K562 (cell line): ENCODE measurements at regions not wholly inside any gene's neighbourhood (a gene's known extent, or its start where the extent isn't known, plus 50 kb on each side); places are given as distances from the start of the nearest gene placed in this dataset.

Experiments used
- ATAC-seq: fragments of 200-7000 bp; cut with Tn5 transposase; 3 replicates; pipeline ENCODE4 v1.9.1; 2020; ENCODE audit warnings: moderate library complexity
- BruUV-seq: library from RNA; stranded (reverse); fragments of 400-500 nt; replicated peaks from 2 replicates; lab custom pipeline; 2021; lab: Mats Ljungman, UMichigan
- CTCF ChIA-PET: fragments of 300-600 bp; formaldehyde crosslinking; extraction: SDS; loops from one replicate; lab custom pipeline; 2021; ENCODE audit warnings: low intra/inter-chr PET ratio; lab: Yijun Ruan, JAX
- POLR2A ChIA-PET: fragments of 300-600, 350-650 bp; sonication (Branson Sonifier 250); formaldehyde crosslinking; extraction: SDS; loops from one replicate; lab custom pipeline; 2021; ENCODE audit warnings: antibody characterized with exemption, inconsistent platforms; lab: Yijun Ruan, JAX
- DNase-seq, 4 experiments: peaks; one replicate each; pipeline versions ENCODE4 v3.0.0 to v3.0.0-alpha.2; 2011 to 2018; ENCODE audit warnings: low spot score in 3 of 4, mixed read lengths in 3 of 4; ENCODE audit errors: extremely low read depth in 1 of 4
- FAIRE-seq: peaks from 2 replicates; lab custom pipeline; 2011; peaks lifted over from hg19 to GRCh38; lab: Jason Lieb, UNC
- H2AFZ ChIP-seq: 2 replicates; pipeline ENCODE4 v1.6.0; 2011; ENCODE audit warnings: low read depth, low read length, control low read depth, inconsistent platforms
- H3K27ac ChIP-seq: fragments of 200-600 bp; 3 replicates; pipeline ENCODE4 v1.8.0; 2011; ENCODE audit warnings: low read depth, mild to moderate bottlenecking, control low read depth, inconsistent platforms, low read length, moderate library complexity, mixed read lengths; ENCODE audit errors: extremely low read depth
- H3K27me3 ChIP-seq, 2 experiments: fragments of 300-600 bp in 1 of 2; 2 replicates in 1 of 2; 3 replicates in 1 of 2; pipeline versions ENCODE4 v1.6.0 to v1.8.0; 2011; ENCODE audit warnings: inconsistent platforms in 2 of 2, low read length in 2 of 2, mild to moderate bottlenecking in 1 of 2, mixed read lengths in 1 of 2, moderate library complexity in 1 of 2; ENCODE audit not compliant: control insufficient read depth in 2 of 2, insufficient read depth in 2 of 2
- H3K36me3 ChIP-seq: fragments of 300-600 bp; 3 replicates; pipeline ENCODE4 v1.8.0; 2011; ENCODE audit warnings: mild to moderate bottlenecking, low read length, inconsistent platforms; ENCODE audit not compliant: control insufficient read depth, insufficient read depth
- H3K4me1 ChIP-seq, 2 experiments: fragments of 200-600 bp in 1 of 2; replicated peaks in 1 of 2; 2 replicates in 1 of 2; 3 replicates in 1 of 2; pipeline versions ENCODE4 v1.5.1 to v1.8.0; 2011; ENCODE audit warnings: inconsistent platforms in 2 of 2, low read length in 2 of 2, mild to moderate bottlenecking in 1 of 2, mixed read lengths in 1 of 2, moderate library complexity in 1 of 2; ENCODE audit not compliant: control insufficient read depth in 2 of 2, insufficient read depth in 2 of 2
- H3K4me2 ChIP-seq: 2 replicates; pipeline ENCODE4 v1.6.1; 2011; ENCODE audit warnings: low read length, control low read depth, inconsistent platforms, mixed read lengths; ENCODE audit not compliant: insufficient read depth
- H3K4me3 ChIP-seq: fragments of 200-600 bp; sonication (generic), shearing (Covaris generic); 2 replicates; pipeline ENCODE4 v1.5.1; 2016; ENCODE audit warnings: control low read depth, inconsistent platforms
- H3K79me2 ChIP-seq: fragments of 200-600 bp; 3 replicates; pipeline ENCODE4 v1.8.0; 2011; ENCODE audit warnings: low read length, inconsistent platforms; ENCODE audit not compliant: control insufficient read depth, insufficient read depth
- H3K9ac ChIP-seq, 2 experiments: 2 replicates each; pipeline versions ENCODE4 v1.6.0 to v1.6.1; 2011; ENCODE audit warnings: low read depth in 2 of 2, low read length in 2 of 2, control low read depth in 1 of 2, inconsistent platforms in 1 of 2, mild to moderate bottlenecking in 1 of 2, mixed read lengths in 1 of 2; ENCODE audit not compliant: insufficient read depth in 1 of 2
- H3K9me1 ChIP-seq: one replicate; pipeline ENCODE4 v1.6.0; 2011; ENCODE audit warnings: inconsistent platforms, mild to moderate bottlenecking, low read length, moderate library complexity; ENCODE audit not compliant: control insufficient read depth, insufficient read depth
- H3K9me3 ChIP-seq: replicated peaks from 2 replicates; pipeline ENCODE4 v1.5.1; 2011; ENCODE audit warnings: low read depth, low read length, inconsistent platforms; ENCODE audit not compliant: control insufficient read depth, insufficient read depth
- H4K20me1 ChIP-seq: replicated peaks from 2 replicates; pipeline ENCODE4 v1.6.1; 2011; ENCODE audit warnings: low read length, inconsistent platforms, mixed read lengths; ENCODE audit not compliant: control insufficient read depth, insufficient read depth
- BDP1 ChIP-seq: IDR thresholded peaks from 3 replicates; pipeline ENCODE4 v1.6.1; 2011; ENCODE audit not compliant: insufficient read length, insufficient read depth
- CREB3L1 ChIP-seq: fragments of 450-650 bp; IDR thresholded peaks from 2 replicates; pipeline ENCODE4 v1.6.1; 2014; ENCODE audit warnings: low read depth, mild to moderate bottlenecking, moderate library complexity, borderline replicate concordance
- FOXM1 ChIP-seq, 2 experiments: fragments of 450-650 bp in 1 of 2; sonication (generic) in 1 of 2; formaldehyde crosslinking in 1 of 2; IDR thresholded peaks; 2 replicates each; pipeline versions ENCODE4 v1.6.1 to v1.9.0; 2017 to 2022; ENCODE audit warnings: low read depth in 2 of 2, mild to moderate bottlenecking in 2 of 2, missing genetic modification reagents in 1 of 2, moderate library complexity in 1 of 2
- GTF2E2 ChIP-seq: fragments of 200-800 bp; sonication (Bioruptor generic); IDR thresholded peaks from 2 replicates; pipeline ENCODE4 v1.6.1; 2016; ENCODE audit warnings: missing genetic modification characterization, missing compliant biosample characterization
- HMG20A ChIP-seq: fragments of 450-650 bp; formaldehyde crosslinking; conservative IDR thresholded peaks from 2 replicates; pipeline ENCODE4 v1.4.0; 2020; ENCODE audit warnings: mild to moderate bottlenecking, mixed read lengths
- ILF3 ChIP-seq: fragments of 450-650 bp; IDR thresholded peaks from 2 replicates; pipeline ENCODE4 v1.6.1; 2018; ENCODE audit warnings: antibody characterized with exemption, mild to moderate bottlenecking, moderate library complexity, borderline replicate concordance
- KLF1 ChIP-seq: fragments of 450-650 bp; IDR thresholded peaks from 2 replicates; pipeline ENCODE4 v1.6.1; 2016; ENCODE audit warnings: missing genetic modification characterization, missing compliant biosample characterization
- MTF1 ChIP-seq: fragments of 250-450 bp; sonication (Bioruptor Pico); IDR thresholded peaks from 2 replicates; pipeline ENCODE4 v1.9.0; 2021; ENCODE audit warnings: moderate library complexity, mild to moderate bottlenecking, inconsistent platforms, borderline replicate concordance
- OTX1 ChIP-seq: fragments of 450-650 bp; formaldehyde crosslinking; IDR thresholded peaks from 2 replicates; pipeline ENCODE4 v1.4.0; 2022; ENCODE audit warnings: mild to moderate bottlenecking
- RFX7 ChIP-seq: fragments of 250-450 bp; sonication (Bioruptor Pico); IDR thresholded peaks from 2 replicates; pipeline ENCODE4 v1.5.1; 2021; ENCODE audit warnings: mild to moderate bottlenecking
- WHSC1 ChIP-seq: IDR thresholded peaks from one replicate; pipeline ENCODE4 v1.6.1; 2012; ENCODE audit warnings: low read length, control low read depth, inconsistent platforms
- ZNF584 ChIP-seq: fragments of 200-800 bp; sonication (Bioruptor generic); IDR thresholded peaks from 2 replicates; pipeline ENCODE4 v1.6.1; 2016; ENCODE audit warnings: low read depth, mild to moderate bottlenecking, missing genetic modification characterization, missing compliant biosample characterization
- ZNF639 ChIP-seq, 2 experiments: fragments of 200-800 bp in 1 of 2; sonication (Bioruptor generic) in 1 of 2; sonication (generic) in 1 of 2; formaldehyde crosslinking in 1 of 2; IDR thresholded peaks in 1 of 2; conservative IDR thresholded peaks in 1 of 2; 2 replicates each; pipeline versions ENCODE4 v1.5.0 to v1.6.1; 2016 to 2020; ENCODE audit warnings: missing compliant biosample characterization in 1 of 2, missing genetic modification characterization in 1 of 2, missing genetic modification reagents in 1 of 2
- WGBS: fragments of 100-300 bp; shearing (Covaris generic); methylation state at CpG from one replicate; pipeline ENCODE4 v1.1.6; 2016; ENCODE audit warnings: low coverage, mixed read lengths; ENCODE audit not compliant: insufficient coverage; ENCODE audit errors: missing lambda C conversion rate; 5-methylcytosine and 5-hydroxymethylcytosine counted together
- in situ Hi-C: fragments of 300-500 bp; cut with MboI; formaldehyde crosslinking; loops from 4 replicates; pipeline ENCODE4 v1.15.0; 2018; ENCODE audit warnings: inconsistent platforms, mixed read lengths
- intact Hi-C: fragments of 100-400 bp; cut with micrococcal nuclease; formaldehyde crosslinking; loops from 2 replicates; pipeline ENCODE4 v1.14.2; 2022

- POLR2A ChIA-PET: no interaction called here
- in situ Hi-C loops (no loop called here), intact Hi-C loops (no loop called here)
- Histone ChIP-seq H2AFZ (no peak overlapping the region), H3K27me3 (no peaks in the 10 kb centered on the region), H3K79me2 (no peaks in the 10 kb centered on the region), H3K9me3 (no peaks in the 10 kb centered on the region), H3K27ac (no peak overlapping the region), H3K4me3 (no peak overlapping the region), H3K9ac (no peak overlapping the region), H3K4me1 (no peaks in the 10 kb centered on the region), H4K20me1 (no peaks in the 10 kb centered on the region), H3K36me3 (no peaks in the 10 kb centered on the region), H3K4me2 (no peak overlapping the region), H3K9me1 (no peaks in the 10 kb centered on the region)
- BruUV-seq: no TSS peak
- no peak for FAIRE-seq
- no peak for TF ChIP-seq ILF3
- TF ChIP-seq BDP1: no peak
- no peak for TF ChIP-seq ZNF639 (CRISPR knock-in tag; conservative IDR thresholded peaks at IDR 0.05 in 1 of 2, IDR thresholded peaks at IDR 0.05 in 1 of 2)
- no peak for TF ChIP-seq RFX7 (CRISPR knock-in tag)
- TF ChIP-seq GTF2E2 (tag): no peak
- TF ChIP-seq OTX1 (CRISPR knock-in tag): no peak
- no peak for TF ChIP-seq CREB3L1
- TF ChIP-seq FOXM1 (IDR thresholded peaks at IDR 0.05; ENCODE audit: low read depth): no peak
- no peak for TF ChIP-seq FOXM1 (CRISPR knock-in tag; IDR thresholded peaks at IDR 0.05; ENCODE audit: low read depth)
- TF ChIP-seq HMG20A: no peak
- no peak for TF ChIP-seq ZNF584 (CRISPR knock-in tag)
- TF ChIP-seq KLF1 (tag): no peak
- TF ChIP-seq MTF1: no peak
- TF ChIP-seq WHSC1: no peak
- ATAC-seq: no peak
- DNase-seq: no peak
- CTCF ChIA-PET: no interaction called here
- 1% methylated on average over 14 of the region's 14 CpGs for WGBS
Observed at GRCh38 chr5:168177831-168178450, 113.5 kb upstream of the WWC1 start.
